H9 (cell line): ENCODE measurements at regions not wholly inside any gene's neighbourhood (a gene's known extent, or its start where the extent isn't known, plus 50 kb on each side); places are given as distances from the start of the nearest gene placed in this dataset.

ENCODE experiments used
- DNase-seq: peaks from one replicate; pipeline ENCODE4 v3.0.0-alpha.2; 2017
- H2AFZ ChIP-seq: one replicate; pipeline ENCODE4 v1.6.1; 2013; ENCODE audit warnings: mild to moderate bottlenecking, low read length, control low read depth, moderate library complexity
- H2AK5ac ChIP-seq: 2 replicates; pipeline ENCODE4 v1.6.1; 2013; ENCODE audit warnings: low read length, control low read depth, mixed read lengths; ENCODE audit not compliant: insufficient read length
- H2BK120ac ChIP-seq: one replicate; pipeline ENCODE4 v1.6.1; 2013; ENCODE audit warnings: low read depth, mild to moderate bottlenecking, low read length, control low read depth, inconsistent platforms; ENCODE audit not compliant: poor library complexity, severe bottlenecking
- H2BK12ac ChIP-seq: 2 replicates; pipeline ENCODE4 v1.6.1; 2013; ENCODE audit warnings: low read length, control low read depth, mixed read lengths, low read depth; ENCODE audit not compliant: insufficient read length
- H2BK15ac ChIP-seq: 2 replicates; pipeline ENCODE4 v1.6.1; 2013; ENCODE audit warnings: low read depth, low read length, control low read depth
- H2BK20ac ChIP-seq: one replicate; pipeline ENCODE4 v1.6.1; 2013; ENCODE audit warnings: low read depth, mild to moderate bottlenecking, low read length, control low read depth, inconsistent platforms; ENCODE audit not compliant: poor library complexity, severe bottlenecking
- H2BK5ac ChIP-seq: 2 replicates; pipeline ENCODE4 v1.6.1; 2013; ENCODE audit warnings: low read length, control low read depth, mixed read lengths; ENCODE audit not compliant: insufficient read length
- H3K14ac ChIP-seq: 2 replicates; pipeline ENCODE4 v1.6.1; 2013; ENCODE audit warnings: low read length, control low read depth; ENCODE audit not compliant: insufficient read depth
- H3K18ac ChIP-seq: 2 replicates; pipeline ENCODE4 v1.6.1; 2013; ENCODE audit warnings: low read depth, mild to moderate bottlenecking, mixed read lengths, low read length, control low read depth; ENCODE audit not compliant: insufficient read length
- H3K23ac ChIP-seq: 2 replicates; pipeline ENCODE4 v1.6.1; 2013; ENCODE audit warnings: low read length, control low read depth, mixed read lengths, low read depth; ENCODE audit not compliant: insufficient read length
- H3K23me2 ChIP-seq: 2 replicates; pipeline ENCODE4 v1.6.1; 2013; ENCODE audit warnings: low read depth, mild to moderate bottlenecking, mixed read lengths, low read length, control low read depth; ENCODE audit not compliant: insufficient read length, poor library complexity, severe bottlenecking
- H3K27ac ChIP-seq: 2 replicates; pipeline ENCODE4 v1.5.1; 2013; ENCODE audit warnings: low read length, control low read depth, mixed read lengths, low read depth; ENCODE audit not compliant: insufficient read length
- H3K27me3 ChIP-seq: 2 replicates; pipeline ENCODE4 v1.6.1; 2013; ENCODE audit warnings: low read length, control low read depth, inconsistent platforms; ENCODE audit not compliant: insufficient read depth
- H3K4ac ChIP-seq: 2 replicates; pipeline ENCODE4 v1.6.1; 2013; ENCODE audit warnings: low read depth, mild to moderate bottlenecking, control low read depth, inconsistent platforms, low read length, moderate library complexity
- H3K4me1 ChIP-seq: 2 replicates; pipeline ENCODE4 v1.6.1; 2013; ENCODE audit warnings: low read length, control low read depth, inconsistent platforms; ENCODE audit not compliant: insufficient read depth
- H3K4me2 ChIP-seq: 2 replicates; pipeline ENCODE4 v1.6.1; 2013; ENCODE audit warnings: low read length, control low read depth, mixed read lengths; ENCODE audit not compliant: insufficient read length, insufficient read depth
- H3K56ac ChIP-seq: 2 replicates; pipeline ENCODE4 v1.6.1; 2013; ENCODE audit warnings: low read depth, mild to moderate bottlenecking, mixed read lengths, low read length, control low read depth; ENCODE audit not compliant: insufficient read length
- H3K79me1 ChIP-seq: 2 replicates; pipeline ENCODE4 v1.6.1; 2013; ENCODE audit warnings: low read depth, mild to moderate bottlenecking, moderate library complexity, low read length, control low read depth, inconsistent platforms; ENCODE audit not compliant: insufficient read depth, poor library complexity, severe bottlenecking
- H3K79me2 ChIP-seq: 2 replicates; pipeline ENCODE4 v1.6.1; 2013; ENCODE audit warnings: low read length, control low read depth, inconsistent platforms; ENCODE audit not compliant: insufficient read depth
- H3K9ac ChIP-seq: 2 replicates; pipeline ENCODE4 v1.6.1; 2013; ENCODE audit warnings: low read length, control low read depth, mixed read lengths; ENCODE audit not compliant: insufficient read length; ENCODE audit errors: extremely low read depth
- H3K9me3 ChIP-seq: one replicate; pipeline ENCODE4 v1.6.1; 2013; ENCODE audit warnings: low read depth, low read length, inconsistent platforms; ENCODE audit not compliant: control insufficient read depth
- H3T11ph ChIP-seq: one replicate; pipeline ENCODE4 v1.6.1; 2013; ENCODE audit warnings: mild to moderate bottlenecking, low read length, control low read depth, inconsistent platforms
- H4K20me1 ChIP-seq: one replicate; pipeline ENCODE4 v1.6.1; 2013; ENCODE audit not compliant: control insufficient read depth, insufficient read length, insufficient read depth
- H4K5ac ChIP-seq: 2 replicates; pipeline ENCODE4 v1.6.1; 2013; ENCODE audit warnings: low read depth, mild to moderate bottlenecking, mixed read lengths, low read length, control low read depth; ENCODE audit not compliant: insufficient read length
- H4K8ac ChIP-seq: replicated peaks from 2 replicates; pipeline ENCODE4 v1.6.1; 2013; ENCODE audit warnings: low read length, control low read depth, mixed read lengths, low read depth; ENCODE audit not compliant: insufficient read length
- H4K91ac ChIP-seq: 2 replicates; pipeline ENCODE4 v1.6.1; 2013; ENCODE audit warnings: low read depth, mild to moderate bottlenecking, moderate library complexity, mixed read lengths, low read length, control low read depth; ENCODE audit not compliant: insufficient read length
- H3K27ac Mint-ChIP-seq, 3 experiments: 2 replicates in 2 of 3; 3 replicates in 1 of 3; pipeline ENCODE4 v1.8.0; 2020 to 2021; ENCODE audit warnings: mixed read lengths in 3 of 3, mild to moderate bottlenecking in 1 of 3, moderate library complexity in 1 of 3
- H3K27me3 Mint-ChIP-seq: 2 replicates; pipeline ENCODE4 v1.8.0; 2021; ENCODE audit warnings: low read depth, mild to moderate bottlenecking, moderate library complexity, mixed read lengths
- H3K36me3 Mint-ChIP-seq, 3 experiments: 2 replicates in 2 of 3; 3 replicates in 1 of 3; pipeline ENCODE4 v1.8.0; 2020 to 2021; ENCODE audit warnings: low read depth in 3 of 3, mixed read lengths in 3 of 3; ENCODE audit not compliant: insufficient read depth in 1 of 3
- H3K4me1 Mint-ChIP-seq, 2 experiments: 2 replicates each; pipeline ENCODE4 v1.8.0; 2020; ENCODE audit warnings: mixed read lengths in 2 of 2
- H3K4me3 Mint-ChIP-seq, 2 experiments: 2 replicates in 1 of 2; 3 replicates in 1 of 2; pipeline ENCODE4 v1.8.0; 2020 to 2021; ENCODE audit warnings: mild to moderate bottlenecking in 2 of 2, mixed read lengths in 2 of 2, moderate library complexity in 1 of 2
- H3K9me3 Mint-ChIP-seq, 2 experiments: 2 replicates in 1 of 2; 3 replicates in 1 of 2; pipeline ENCODE4 v1.8.0; 2020; ENCODE audit warnings: mild to moderate bottlenecking in 2 of 2, mixed read lengths in 2 of 2, moderate library complexity in 1 of 2
- CTCF ChIP-seq: fragments of 200-600 bp; sonication (generic); conservative IDR thresholded peaks from 3 replicates; pipeline ENCODE4 v1.8.0; 2021; ENCODE audit warnings: antibody characterized with exemption, mild to moderate bottlenecking
- WGBS: extraction: QIAGEN DNeasy Blood & Tissue Kit; methylation state at CpG from one replicate; pipeline ENCODE4 v1.1.7; 2013; ENCODE audit warnings: missing lambda C conversion rate, low lambda C conversion rate, mixed read lengths; ENCODE audit not compliant: insufficient read length; ENCODE audit errors: extremely low coverage; 5-methylcytosine and 5-hydroxymethylcytosine counted together

GRCh38 chr9:113794721-113795120, 81.4 kb upstream of the ZNF618 start:
- peaks cover 22 to 31% of the 10 kb centered on the region in 2 experiments for H3K4me1 Mint-ChIP-seq
- no peak overlapping the region for H2BK20ac ChIP-seq
- H4K5ac ChIP-seq = no peak overlapping the region
- H4K91ac ChIP-seq = no peak overlapping the region
- H2AFZ ChIP-seq = no peak overlapping the region
- H3K18ac ChIP-seq = no peak overlapping the region
- H3K9ac ChIP-seq = no peak overlapping the region
- no peaks in the 10 kb centered on the region for H3K23me2 ChIP-seq
- TF ChIP-seq CTCF = no peak
- H3K9me3 ChIP-seq = no peaks in the 10 kb centered on the region
- no peak overlapping the region for H3K4me3 Mint-ChIP-seq
- peaks cover 6% of the 10 kb centered on the region; the same call in 1 of the 2 replicates for H3K4me1 ChIP-seq
- H3K4ac ChIP-seq = no peak overlapping the region
- no peak overlapping the region for H2BK5ac ChIP-seq
- H2BK15ac ChIP-seq = no peak overlapping the region
- no peak overlapping the region for H2BK12ac ChIP-seq
- no peak overlapping the region for H3K27ac Mint-ChIP-seq
- no peaks in the 10 kb centered on the region for H4K20me1 ChIP-seq
- H3K23ac ChIP-seq = no peak overlapping the region
- no peak overlapping the region for H4K8ac ChIP-seq
- H3K27me3 Mint-ChIP-seq = peaks cover 15% of the 10 kb centered on the region
- no peak overlapping the region for H3K27ac ChIP-seq
- H3K56ac ChIP-seq = no peak overlapping the region
- no peak overlapping the region for H2AK5ac ChIP-seq
- no peaks in the 10 kb centered on the region for H3K79me2 ChIP-seq
- peaks cover 0 to 2% of the 10 kb centered on the region in 2 experiments; a peak in 1 of 5 replicates for H3K9me3 Mint-ChIP-seq
- no peak for DNase-seq
- no peaks in the 10 kb centered on the region for H3K79me1 ChIP-seq
- H3K4me2 ChIP-seq = no peak overlapping the region
- peaks cover 0 to 3% (median 0%) of the 10 kb centered on the region in 3 experiments; a peak in 1 of 7 replicates for H3K36me3 Mint-ChIP-seq
- WGBS = no CpG with 5 or more reads among the region's 6 CpGs
- H3K14ac ChIP-seq = no peak overlapping the region
- H3T11ph ChIP-seq = no peak overlapping the region
- H3K27me3 ChIP-seq = no peaks in the 10 kb centered on the region
- no peak overlapping the region for H2BK120ac ChIP-seq
